SK-N-SH treated with all-trans-retinoic acid at 6 μM for 48 hours (cell line): ENCODE measurements at regions not wholly inside any gene's neighbourhood (a gene's known extent, or its start where the extent isn't known, plus 50 kb on each side); places are given as distances from the start of the nearest gene placed in this dataset.

ENCODE experiments used
- GLIS3 ChIP-seq: fragments of 250-450 bp; sonication (Bioruptor Pico); IDR thresholded peaks from 2 replicates; pipeline ENCODE4 v1.5.0; 2020; ENCODE audit warnings: mild to moderate bottlenecking, moderate library complexity
- ZFP30 ChIP-seq: fragments of 450-650 bp; formaldehyde crosslinking; IDR thresholded peaks from 2 replicates; pipeline ENCODE4 v1.5.0; 2022; ENCODE audit warnings: mild to moderate bottlenecking, moderate library complexity
- TF ChIP-seq, protein P1 (sequence below): fragments of 250-450 bp; sonication (Bioruptor Pico); IDR thresholded peaks from 2 replicates; pipeline ENCODE4 v1.8.0; 2020; ENCODE audit warnings: mild to moderate bottlenecking, moderate library complexity, borderline replicate concordance
- TF ChIP-seq, protein P2 (sequence below): fragments of 250-450 bp; sonication (Bioruptor Pico); IDR thresholded peaks from 2 replicates; pipeline ENCODE4 v1.5.1; 2020; ENCODE audit warnings: low read depth, mild to moderate bottlenecking, moderate library complexity

DNA sequence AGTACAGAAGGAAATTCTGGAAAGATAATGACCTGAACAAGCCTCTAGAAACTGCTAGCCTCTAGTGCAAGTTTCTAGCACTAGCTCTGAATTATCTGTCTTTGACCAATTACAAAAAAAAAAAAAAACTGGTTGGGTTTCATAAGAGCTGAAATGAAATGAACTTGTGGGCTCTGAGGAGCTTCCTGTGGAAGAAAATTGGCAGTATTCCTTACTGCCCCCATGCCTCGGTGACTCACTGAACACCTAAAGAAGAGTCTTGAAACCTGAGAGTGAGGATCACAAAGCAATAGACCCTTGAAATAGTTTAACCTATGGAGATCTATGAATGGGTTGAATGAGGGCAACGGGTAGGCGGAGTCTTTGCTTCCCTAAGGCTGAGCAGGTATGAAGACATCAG lies 263.6 kb upstream of the RASA1 start:
- TF ChIP-seq, protein P1, sequence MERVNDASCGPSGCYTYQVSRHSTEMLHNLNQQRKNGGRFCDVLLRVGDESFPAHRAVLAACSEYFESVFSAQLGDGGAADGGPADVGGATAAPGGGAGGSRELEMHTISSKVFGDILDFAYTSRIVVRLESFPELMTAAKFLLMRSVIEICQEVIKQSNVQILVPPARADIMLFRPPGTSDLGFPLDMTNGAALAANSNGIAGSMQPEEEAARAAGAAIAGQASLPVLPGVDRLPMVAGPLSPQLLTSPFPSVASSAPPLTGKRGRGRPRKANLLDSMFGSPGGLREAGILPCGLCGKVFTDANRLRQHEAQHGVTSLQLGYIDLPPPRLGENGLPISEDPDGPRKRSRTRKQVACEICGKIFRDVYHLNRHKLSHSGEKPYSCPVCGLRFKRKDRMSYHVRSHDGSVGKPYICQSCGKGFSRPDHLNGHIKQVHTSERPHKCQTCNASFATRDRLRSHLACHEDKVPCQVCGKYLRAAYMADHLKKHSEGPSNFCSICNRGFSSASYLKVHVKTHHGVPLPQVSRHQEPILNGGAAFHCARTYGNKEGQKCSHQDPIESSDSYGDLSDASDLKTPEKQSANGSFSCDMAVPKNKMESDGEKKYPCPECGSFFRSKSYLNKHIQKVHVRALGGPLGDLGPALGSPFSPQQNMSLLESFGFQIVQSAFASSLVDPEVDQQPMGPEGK (CRISPR knock-in tag), result no peak
- TF ChIP-seq, protein P2, sequence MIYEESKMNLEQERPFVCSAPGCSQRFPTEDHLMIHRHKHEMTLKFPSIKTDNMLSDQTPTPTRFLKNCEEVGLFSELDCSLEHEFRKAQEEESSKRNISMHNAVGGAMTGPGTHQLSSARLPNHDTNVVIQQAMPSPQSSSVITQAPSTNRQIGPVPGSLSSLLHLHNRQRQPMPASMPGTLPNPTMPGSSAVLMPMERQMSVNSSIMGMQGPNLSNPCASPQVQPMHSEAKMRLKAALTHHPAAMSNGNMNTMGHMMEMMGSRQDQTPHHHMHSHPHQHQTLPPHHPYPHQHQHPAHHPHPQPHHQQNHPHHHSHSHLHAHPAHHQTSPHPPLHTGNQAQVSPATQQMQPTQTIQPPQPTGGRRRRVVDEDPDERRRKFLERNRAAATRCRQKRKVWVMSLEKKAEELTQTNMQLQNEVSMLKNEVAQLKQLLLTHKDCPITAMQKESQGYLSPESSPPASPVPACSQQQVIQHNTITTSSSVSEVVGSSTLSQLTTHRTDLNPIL, result no peak
- TF ChIP-seq ZFP30 (CRISPR knock-in tag) (no peak), GLIS3 (CRISPR knock-in tag) (no peak)
